Skeletal muscle tissue (tissue), 3 donors: ENCODE measurements at regions not wholly inside any gene's neighbourhood (a gene's known extent, or its start where the extent isn't known, plus 50 kb on each side); places are given as distances from the start of the nearest gene placed in this dataset.
"Not testable (repeated sequence)": the region's sequence is repeated elsewhere in the genome, so short reads cannot be mapped to it uniquely, and the experiment has no call there.

Experiments used
- H3K27ac ChIP-seq: one replicate; pipeline ENCODE4 v1.7.0; 2013; ENCODE audit warnings: mild to moderate bottlenecking, low read depth, low read length, inconsistent platforms
- H3K27me3 ChIP-seq, 3 donors: one replicate each; pipeline ENCODE4 v1.7.0; 2013; ENCODE audit warnings: low read length in 3 of 3; ENCODE audit not compliant: control insufficient read depth in 3 of 3, insufficient read depth in 3 of 3
- H3K36me3 ChIP-seq, 3 donors: one replicate each; pipeline ENCODE4 v1.7.0; 2013; ENCODE audit warnings: low read length in 3 of 3; ENCODE audit not compliant: control insufficient read depth in 3 of 3, insufficient read depth in 3 of 3
- H3K4me1 ChIP-seq, 3 donors: one replicate each; pipeline ENCODE4 v1.7.0; 2013; ENCODE audit warnings: low read length in 3 of 3, mild to moderate bottlenecking in 3 of 3; ENCODE audit not compliant: control insufficient read depth in 3 of 3, insufficient read depth in 3 of 3
- H3K4me3 ChIP-seq, 3 donors: one replicate each; pipeline ENCODE4 v1.7.0; 2013; ENCODE audit warnings: low read length in 3 of 3
- H3K9ac ChIP-seq, 3 donors: one replicate each; pipeline ENCODE4 v1.7.0; 2013; ENCODE audit warnings: low read length in 3 of 3, mild to moderate bottlenecking in 3 of 3, moderate library complexity in 2 of 3, low read depth in 1 of 3
- H3K9me3 ChIP-seq, 3 donors: one replicate each; pipeline ENCODE4 v1.7.0; 2013; ENCODE audit warnings: low read length in 3 of 3; ENCODE audit not compliant: control insufficient read depth in 3 of 3
- donor health status: Osteomylitis.

GRCh38 chr20:19879874-19880255 lies 121.8 kb downstream of the RIN2 start:
- H3K27ac ChIP-seq, H3K9ac ChIP-seq, H3K4me3 ChIP-seq: not testable (repeated sequence)

GRCh38 chr20:19880256-19881079 lies 122.4 kb downstream of the RIN2 start:
- H3K9me3 ChIP-seq = no peaks in the 10 kb centered on the region
- H3K36me3 ChIP-seq = no peaks in the 10 kb centered on the region
- H3K9ac ChIP-seq = no peak overlapping the region
- H3K4me3 ChIP-seq = no peak overlapping the region
- no peak overlapping the region for H3K27ac ChIP-seq
- peaks cover 2 to 5% (median 4%) of the 10 kb centered on the region in 3 donors for H3K4me1 ChIP-seq
- no peaks in the 10 kb centered on the region for H3K27me3 ChIP-seq

More at GRCh38 chr20:19879874-19880255, 121.8 kb downstream of the RIN2 start:
- H3K36me3 ChIP-seq, H3K9me3 ChIP-seq, H3K4me1 ChIP-seq, H3K27me3 ChIP-seq: not testable (repeated sequence)

- Histone ChIP-seq H3K27ac (no peak overlapping the region), H3K4me1 (peaks cover 4 to 8% (median 5%) of the 10 kb centered on the region in 3 donors), H3K9ac (no peak overlapping the region), H3K4me3 (no peak overlapping the region), H3K36me3 (no peaks in the 10 kb centered on the region), H3K27me3 (no peaks in the 10 kb centered on the region), H3K9me3 (no peaks in the 10 kb centered on the region)
Observed at GRCh38 chr20:19881080-19881840, 123.2 kb downstream of the RIN2 start.

- H3K27me3 ChIP-seq = no peaks in the 10 kb centered on the region
- H3K36me3 ChIP-seq = no peaks in the 10 kb centered on the region
- no peak overlapping the region for H3K9ac ChIP-seq
- no peak overlapping the region for H3K4me3 ChIP-seq
- no peaks in the 10 kb centered on the region for H3K9me3 ChIP-seq
- H3K4me1 ChIP-seq = peaks cover 7 to 15% (median 8%) of the 10 kb centered on the region in 3 donors
- H3K27ac ChIP-seq = no peak overlapping the region
Observed at GRCh38 chr20:19881990-19882389, 123.9 kb downstream of the RIN2 start.

- H3K36me3 ChIP-seq = no peaks in the 10 kb centered on the region
- no peak overlapping the region for H3K4me3 ChIP-seq
- H3K27me3 ChIP-seq = no peaks in the 10 kb centered on the region
- no peaks in the 10 kb centered on the region for H3K9me3 ChIP-seq
- H3K9ac ChIP-seq = no peak overlapping the region
- peaks cover 10 to 18% (median 11%) of the 10 kb centered on the region in 3 donors for H3K4me1 ChIP-seq
- H3K27ac ChIP-seq = no peak overlapping the region
Observed at GRCh38 chr20:19882446-19882845, 124.4 kb downstream of the RIN2 start.

- Histone ChIP-seq H3K4me1 (peaks cover 17 to 28% (median 22%) of the 10 kb centered on the region in 3 donors), H3K9ac (no peak overlapping the region), H3K36me3 (no peaks in the 10 kb centered on the region), H3K4me3 (no peak overlapping the region), H3K9me3 (no peaks in the 10 kb centered on the region), H3K27ac (no peak overlapping the region), H3K27me3 (no peaks in the 10 kb centered on the region)
Observed at GRCh38 chr20:19883501-19883900, 125.4 kb downstream of the RIN2 start.

- Histone ChIP-seq H3K27me3 (no peaks in the 10 kb centered on the region), H3K9ac (no peak overlapping the region), H3K27ac (peak overlapping the region; percentile 45), H3K36me3 (peaks cover 0 to 2% (median 0%) of the 10 kb centered on the region in 3 donors), H3K4me1 (peaks cover 37 to 49% (median 40%) of the 10 kb centered on the region in 3 donors), H3K4me3 (no peak overlapping the region), H3K9me3 (no peaks in the 10 kb centered on the region)
Observed at GRCh38 chr20:19885594-19885938, 127.5 kb downstream of the RIN2 start.

- peak overlapping the region; percentile 81 for H3K27ac ChIP-seq
- peaks cover 40 to 54% (median 43%) of the 10 kb centered on the region in 3 donors for H3K4me1 ChIP-seq
- peak overlapping the region; percentile 48 to 60 (median 54) for H3K9ac ChIP-seq
- H3K9me3 ChIP-seq = no peaks in the 10 kb centered on the region
- peaks cover 0 to 2% (median 0%) of the 10 kb centered on the region in 3 donors for H3K36me3 ChIP-seq
- H3K4me3 ChIP-seq = peak overlapping the region; percentile 34 to 65 (median 64)
- no peaks in the 10 kb centered on the region for H3K27me3 ChIP-seq
Observed at GRCh38 chr20:19885939-19886660, 128.0 kb downstream of the RIN2 start.

- H3K36me3 ChIP-seq = peaks cover 0 to 2% (median 0%) of the 10 kb centered on the region in 3 donors
- peak overlapping the region; percentile 81 for H3K27ac ChIP-seq
- no peaks in the 10 kb centered on the region for H3K9me3 ChIP-seq
- H3K9ac ChIP-seq = peak overlapping the region; percentile 48 to 81 (median 54)
- H3K4me3 ChIP-seq = peak overlapping the region; percentile 34 to 65 (median 64)
- no peaks in the 10 kb centered on the region for H3K27me3 ChIP-seq
- H3K4me1 ChIP-seq = peaks cover 40 to 55% (median 44%) of the 10 kb centered on the region in 3 donors
Observed at GRCh38 chr20:19886661-19887288, 128.7 kb downstream of the RIN2 start.
